Astrocyte of the cerebellum (primary cell): ENCODE measurements at regions not wholly inside any gene's neighbourhood (a gene's known extent, or its start where the extent isn't known, plus 50 kb on each side); places are given as distances from the start of the nearest gene placed in this dataset.

ENCODE experiments used
- DNase-seq: peaks from one replicate; pipeline ENCODE4 v3.0.0-alpha.2; 2011; ENCODE audit warnings: low read depth
- H3K4me3 ChIP-seq: 2 replicates; pipeline ENCODE4 v1.5.1; 2011; ENCODE audit warnings: mild to moderate bottlenecking, low read depth, low read length, moderate library complexity
- CTCF ChIP-seq: IDR thresholded peaks from 2 replicates; pipeline ENCODE4 v1.5.1; 2012; ENCODE audit warnings: low read length, low read depth, moderate library complexity, mild to moderate bottlenecking; ENCODE audit errors: missing control alignments
- in situ Hi-C: cut with HindIII; loops from 2 replicates; pipeline ENCODE4 v1.10.0; 2017; ENCODE audit warnings: low sequenced_read_pairs

GRCh38 chr6:51350308-51350904 is 531.7 kb downstream of the TFAP2B start:
- TF ChIP-seq CTCF: no peak
- no peak overlapping the region for H3K4me3 ChIP-seq
- in situ Hi-C loops: no loop called here
- DNase-seq: peak; percentile 3

GRCh38 chr6:51352506-51353029 is 533.9 kb downstream of the TFAP2B start:
- no peak for TF ChIP-seq CTCF
- no peak for DNase-seq
- in situ Hi-C loops: no loop called here
- H3K4me3 ChIP-seq: no peak overlapping the region

GRCh38 chr6:51360287-51360686 is 541.6 kb downstream of the TFAP2B start:
- no peak overlapping the region for H3K4me3 ChIP-seq
- DNase-seq: no peak
- no peak for TF ChIP-seq CTCF
- in situ Hi-C loops: no loop called here

- DNase-seq: no peak
- in situ Hi-C loops: no loop called here
- TF ChIP-seq CTCF: no peak
- no peak overlapping the region for H3K4me3 ChIP-seq
These were observed 546.9 kb downstream of the TFAP2B start for GRCh38 chr6:51365566-51365965.

- no peak for TF ChIP-seq CTCF
- DNase-seq: no peak
- in situ Hi-C loops: no loop called here
- no peak overlapping the region for H3K4me3 ChIP-seq
These were observed 550.8 kb downstream of the TFAP2B start for GRCh38 chr6:51369485-51369884.

- no peak for DNase-seq
- no peak for TF ChIP-seq CTCF
- H3K4me3 ChIP-seq: no peak overlapping the region
- in situ Hi-C loops: no loop called here
These were observed 564.2 kb downstream of the TFAP2B start for GRCh38 chr6:51382847-51383246.
